Superior temporal gyrus (tissue), 1 donor: ENCODE measurements at regions not wholly inside any gene's neighbourhood (a gene's known extent, or its start where the extent isn't known, plus 50 kb on each side); places are given as distances from the start of the nearest gene placed in this dataset.

Experiments used
- DNase-seq: peaks from one replicate; pipeline ENCODE4 v3.0.0-alpha.2; 2016; ENCODE audit errors: extremely low spot score

GRCh38 chr10:130902471-130902870 lies 409.1 kb downstream of the TCERG1L start:
- DNase-seq, result no peak

- DNase-seq, result no peak
Observed at GRCh38 chr10:130902929-130903328, 408.6 kb downstream of the TCERG1L start.

GRCh38 chr10:130904676-130905075 lies 406.8 kb downstream of the TCERG1L start:
- DNase-seq, result no peak

- no peak for DNase-seq
Observed at GRCh38 chr10:130905386-130905785, 406.1 kb downstream of the TCERG1L start.

- no peak for DNase-seq
Observed at GRCh38 chr10:130905921-130906320, 405.6 kb downstream of the TCERG1L start.

GRCh38 chr10:130910848-130911247 lies 400.7 kb downstream of the TCERG1L start:
- no peak for DNase-seq

- DNase-seq, result no peak
Observed at GRCh38 chr10:130913844-130914243, 397.7 kb downstream of the TCERG1L start.

GRCh38 chr10:130914367-130914766 lies 397.2 kb downstream of the TCERG1L start:
- no peak for DNase-seq

- DNase-seq, result no peak
Observed at GRCh38 chr10:130915065-130915464, 396.5 kb downstream of the TCERG1L start.

GRCh38 chr10:130921461-130921860 lies 390.1 kb downstream of the TCERG1L start:
- DNase-seq, result no peak

- DNase-seq, result no peak
Observed at GRCh38 chr10:130921911-130922440, 389.5 kb downstream of the TCERG1L start.

GRCh38 chr10:130923596-130923995 lies 387.9 kb downstream of the TCERG1L start:
- no peak for DNase-seq

GRCh38 chr10:130924138-130924819 lies 387.2 kb downstream of the TCERG1L start:
- DNase-seq, result no peak

GRCh38 chr10:130926442-130926841 lies 385.1 kb downstream of the TCERG1L start:
- no peak for DNase-seq

- no peak for DNase-seq
Observed at GRCh38 chr10:130927157-130927556, 384.4 kb downstream of the TCERG1L start.

GRCh38 chr10:130928306-130928705 lies 383.2 kb downstream of the TCERG1L start:
- no peak for DNase-seq

- DNase-seq, result no peak
Observed at GRCh38 chr10:130929422-130930325, 381.8 kb downstream of the TCERG1L start.

GRCh38 chr10:130930821-130931220 lies 380.7 kb downstream of the TCERG1L start:
- no peak for DNase-seq

GRCh38 chr10:130931256-130931655 lies 380.3 kb downstream of the TCERG1L start:
- no peak for DNase-seq

- no peak for DNase-seq
Observed at GRCh38 chr10:130932326-130933007, 379.1 kb downstream of the TCERG1L start.

- DNase-seq, result no peak
Observed at GRCh38 chr10:130933008-130933390, 378.5 kb downstream of the TCERG1L start.
